Stomach (tissue), 8 donors: ENCODE measurements at regions not wholly inside any gene's neighbourhood (a gene's known extent, or its start where the extent isn't known, plus 50 kb on each side); places are given as distances from the start of the nearest gene placed in this dataset.

Source experiments
- DNase-seq, 2 donors: peaks; one replicate each; pipeline versions ENCODE4 v3.0.0 to v3.0.0-alpha.2; 2013 to 2019
- H3K27ac ChIP-seq, 5 donors: fragments of 200-600 bp in 4 of 5; sonication (generic) in 4 of 5; one replicate each; pipeline ENCODE4 v1.5.1; 2013 to 2019; ENCODE audit warnings: mild to moderate bottlenecking in 1 of 5, moderate library complexity in 1 of 5
- H3K27me3 ChIP-seq, 3 donors: fragments of 200-600 bp; sonication (generic); one replicate each; pipeline ENCODE4 v1.5.1; 2017 to 2019; ENCODE audit warnings: mixed run types in 1 of 3
- H3K36me3 ChIP-seq, 4 donors: fragments of 200-600 bp; sonication (generic); 1 replicate in 3 of 4; 2 replicates in 1 of 4; pipeline ENCODE4 v1.5.1; 2016 to 2019
- H3K4me1 ChIP-seq, 4 donors: fragments of 200-600 bp; sonication (generic); one replicate each; pipeline ENCODE4 v1.5.1; 2016 to 2019
- H3K4me3 ChIP-seq, 4 donors: fragments of 200-600 bp; sonication (generic) in 3 of 4; one replicate each; pipeline ENCODE4 v1.5.1; 2016 to 2019; ENCODE audit warnings: mild to moderate bottlenecking in 1 of 4
- H3K9me3 ChIP-seq, 4 donors: fragments of 200-600 bp; sonication (generic); one replicate each; pipeline ENCODE4 v1.5.1; 2016 to 2019
- EP300 ChIP-seq: sonication (generic); formaldehyde crosslinking; IDR thresholded peaks from one replicate; pipeline ENCODE4 v1.6.1; 2017; ENCODE audit warnings: antibody characterized with exemption
- POLR2A ChIP-seq, 4 donors: fragments of 450-650 bp; IDR thresholded peaks; one replicate each; pipeline ENCODE4 v1.6.1; 2016; ENCODE audit warnings: antibody characterized with exemption in 4 of 4, control low read depth in 2 of 4, mild to moderate bottlenecking in 1 of 4, moderate library complexity in 1 of 4
- POLR2AphosphoS5 ChIP-seq, 3 donors: sonication (generic); formaldehyde crosslinking; IDR thresholded peaks; one replicate each; pipeline ENCODE4 v1.6.1; 2016; ENCODE audit warnings: antibody characterized with exemption in 3 of 3
- WGBS, 5 donors: extraction: QIAGEN DNeasy Blood & Tissue Kit in 3 of 5; methylation state at CpG; one replicate each; pipeline versions ENCODE4 v1.1.5 to v1.1.7; 2013 to 2018; 5-methylcytosine and 5-hydroxymethylcytosine counted together
- intact Hi-C: fragments of 100-400 bp; cut with DNase I; formaldehyde crosslinking; loops from one replicate; pipeline ENCODE4 v1.15.1; 2023; ENCODE audit warnings: low total_unique reads
- TF ChIP-seq, protein P1 (sequence below), 7 experiments: fragments of 450-650 bp in 4 of 7; fragments of 200-600 bp in 3 of 7; sonication (generic) in 3 of 7; IDR thresholded peaks; one replicate each; pipeline ENCODE4 v1.5.1; 2016 to 2019; ENCODE audit warnings: antibody characterized with exemption in 7 of 7, control low read depth in 2 of 7, mild to moderate bottlenecking in 1 of 7
- donor health status: healthy with polysubstance abuse.
- donor health status: Bipolar disorder and iron deficiency.
- donor health status: healthy.

DNA sequence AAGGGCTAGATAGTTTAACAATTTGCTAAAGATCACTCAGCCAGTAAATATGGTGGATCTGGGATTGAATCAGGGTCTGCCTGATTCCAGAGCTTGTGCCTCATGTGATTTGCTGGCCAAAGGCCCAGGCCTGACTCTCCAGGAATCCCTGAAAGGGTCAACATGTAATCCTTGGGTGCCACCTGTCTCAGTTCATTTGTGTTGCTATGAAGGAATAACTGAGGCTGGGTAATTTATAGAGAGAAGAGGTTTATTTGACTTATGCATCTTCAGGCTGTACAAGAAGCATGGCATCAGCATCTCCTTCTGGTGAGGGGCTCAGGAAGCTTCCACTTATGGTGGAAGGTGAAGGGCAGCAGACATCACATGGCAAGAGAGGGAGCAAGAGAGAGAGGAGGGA lies 144.9 kb downstream of the FCRL5 start:
- intact Hi-C loops = no loop called here
- TF ChIP-seq, protein P1, sequence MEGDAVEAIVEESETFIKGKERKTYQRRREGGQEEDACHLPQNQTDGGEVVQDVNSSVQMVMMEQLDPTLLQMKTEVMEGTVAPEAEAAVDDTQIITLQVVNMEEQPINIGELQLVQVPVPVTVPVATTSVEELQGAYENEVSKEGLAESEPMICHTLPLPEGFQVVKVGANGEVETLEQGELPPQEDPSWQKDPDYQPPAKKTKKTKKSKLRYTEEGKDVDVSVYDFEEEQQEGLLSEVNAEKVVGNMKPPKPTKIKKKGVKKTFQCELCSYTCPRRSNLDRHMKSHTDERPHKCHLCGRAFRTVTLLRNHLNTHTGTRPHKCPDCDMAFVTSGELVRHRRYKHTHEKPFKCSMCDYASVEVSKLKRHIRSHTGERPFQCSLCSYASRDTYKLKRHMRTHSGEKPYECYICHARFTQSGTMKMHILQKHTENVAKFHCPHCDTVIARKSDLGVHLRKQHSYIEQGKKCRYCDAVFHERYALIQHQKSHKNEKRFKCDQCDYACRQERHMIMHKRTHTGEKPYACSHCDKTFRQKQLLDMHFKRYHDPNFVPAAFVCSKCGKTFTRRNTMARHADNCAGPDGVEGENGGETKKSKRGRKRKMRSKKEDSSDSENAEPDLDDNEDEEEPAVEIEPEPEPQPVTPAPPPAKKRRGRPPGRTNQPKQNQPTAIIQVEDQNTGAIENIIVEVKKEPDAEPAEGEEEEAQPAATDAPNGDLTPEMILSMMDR (IDR thresholded peaks at IDR 0.05) = no peak
- TF ChIP-seq EP300 (no peak), POLR2AphosphoS5 (IDR thresholded peaks at IDR 0.05) (no peak), POLR2A (IDR thresholded peaks at IDR 0.05) (no peak)
- no peaks in the 10 kb centered on the region for H3K9me3 ChIP-seq
- H3K4me3 ChIP-seq = no peak overlapping the region
- no peaks in the 10 kb centered on the region for H3K36me3 ChIP-seq
- DNase-seq = no peak
- H3K4me1 ChIP-seq = peaks cover 0 to 6% (median under 1%) of the 10 kb centered on the region in 4 donors
- peaks cover 0 to 7% (median 0%) of the 10 kb centered on the region in 3 donors for H3K27me3 ChIP-seq
- no peak overlapping the region for H3K27ac ChIP-seq

DNA sequence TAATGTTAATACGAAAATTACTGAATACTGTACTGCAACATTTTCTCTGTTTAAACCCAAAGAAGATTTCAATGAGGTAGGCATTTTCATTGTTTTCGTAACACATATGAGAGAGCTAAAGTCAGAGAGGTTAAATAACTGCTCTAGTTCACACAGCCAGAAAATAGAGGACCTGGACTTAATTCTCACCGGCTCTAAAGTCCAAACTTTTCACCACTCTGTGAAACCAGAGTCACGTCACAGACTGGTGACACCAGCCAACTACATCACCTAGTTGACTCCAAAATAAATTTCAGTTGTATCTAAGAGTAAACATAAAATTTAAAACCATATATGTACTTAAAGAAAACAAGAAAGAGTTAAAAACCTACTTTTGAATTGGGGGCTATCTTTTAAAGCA lies 146.7 kb downstream of the FCRL5 start:
- intact Hi-C loops = no loop called here
- 87 to 91% (median 88%) methylated on average over 4 of the region's 4 CpGs for WGBS, 5 donors
- DNase-seq = no peak
- no peak overlapping the region for H3K27ac ChIP-seq
- TF ChIP-seq POLR2A (IDR thresholded peaks at IDR 0.05) (no peak), EP300 (no peak), POLR2AphosphoS5 (IDR thresholded peaks at IDR 0.05) (no peak)
- TF ChIP-seq, protein P1 (IDR thresholded peaks at IDR 0.05) = no peak
- no peak overlapping the region for H3K4me3 ChIP-seq
- H3K4me1 ChIP-seq = peaks cover 0 to 4% (median 0%) of the 10 kb centered on the region in 4 donors
- H3K36me3 ChIP-seq = no peaks in the 10 kb centered on the region
- H3K9me3 ChIP-seq = no peaks in the 10 kb centered on the region
- H3K27me3 ChIP-seq = peaks cover 0 to 7% (median 0%) of the 10 kb centered on the region in 3 donors

DNA sequence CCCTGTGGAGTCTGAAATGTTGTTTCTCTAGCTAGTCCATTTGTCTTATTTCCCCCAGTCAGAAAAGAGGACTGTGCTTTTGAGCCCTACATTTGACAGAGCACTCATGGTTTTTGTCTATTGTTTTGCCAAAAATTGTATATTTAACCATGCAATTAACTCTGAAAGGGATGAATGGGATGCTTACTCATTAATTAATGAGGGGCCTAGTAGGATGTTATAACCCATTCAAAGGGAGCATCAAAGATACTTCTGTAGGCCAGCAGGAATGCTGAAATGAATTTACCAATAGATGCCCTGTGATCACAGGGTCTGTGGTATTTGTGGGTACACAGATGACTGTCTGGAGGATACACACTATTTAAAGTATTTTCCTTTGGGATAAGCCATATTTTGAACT lies 147.7 kb downstream of the FCRL5 start:
- no peaks in the 10 kb centered on the region for H3K36me3 ChIP-seq
- no peak overlapping the region for H3K27ac ChIP-seq
- TF ChIP-seq POLR2A (IDR thresholded peaks at IDR 0.05) (no peak), POLR2AphosphoS5 (IDR thresholded peaks at IDR 0.05) (no peak), EP300 (no peak)
- TF ChIP-seq, protein P1 (IDR thresholded peaks at IDR 0.05) = no peak
- H3K4me1 ChIP-seq = peaks cover 0 to 5% (median 0%) of the 10 kb centered on the region in 4 donors
- H3K9me3 ChIP-seq = no peaks in the 10 kb centered on the region
- peaks cover 0 to 7% (median 0%) of the 10 kb centered on the region in 3 donors for H3K27me3 ChIP-seq
- DNase-seq = no peak
- intact Hi-C loops = no loop called here
- H3K4me3 ChIP-seq = no peak overlapping the region

DNA sequence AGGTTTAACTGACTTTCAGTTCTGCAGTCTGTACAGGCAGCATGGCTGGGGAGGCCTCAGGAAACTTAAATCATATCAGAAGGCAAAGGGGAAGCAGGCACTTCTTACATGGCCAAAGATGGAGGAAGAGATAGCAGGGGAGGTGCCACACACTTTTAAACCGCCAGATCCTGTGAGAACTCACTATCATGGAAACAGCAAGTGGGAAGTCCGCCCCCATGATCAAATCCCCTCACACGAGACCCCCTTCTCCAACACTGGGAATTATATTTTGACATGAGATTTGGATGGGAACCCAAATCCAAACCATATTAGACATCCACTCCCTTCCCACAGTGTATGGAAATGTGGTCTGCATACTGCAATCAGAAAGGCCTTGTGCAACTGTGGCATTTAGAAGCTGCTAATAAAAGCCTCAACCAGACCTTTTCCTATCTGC lies 148.2 kb downstream of the FCRL5 start:
- TF ChIP-seq POLR2A (IDR thresholded peaks at IDR 0.05) (no peak), EP300 (no peak), POLR2AphosphoS5 (IDR thresholded peaks at IDR 0.05) (no peak)
- TF ChIP-seq, protein P1 (IDR thresholded peaks at IDR 0.05) = no peak
- Histone ChIP-seq H3K4me1 (peaks cover 0 to 5% (median 0%) of the 10 kb centered on the region in 4 donors), H3K36me3 (no peaks in the 10 kb centered on the region), H3K4me3 (no peak overlapping the region), H3K9me3 (no peaks in the 10 kb centered on the region), H3K27ac (no peak overlapping the region), H3K27me3 (peaks cover 0 to 7% (median 0%) of the 10 kb centered on the region in 3 donors)
- intact Hi-C loops = no loop called here
- peak in 1 of 2 donors; percentile 17 for DNase-seq
- 44 to 86% (median 72%) methylated on average over 3 of the region's 3 CpGs for WGBS, 5 donors
